EL (cell line): ENCODE measurements at regions not wholly inside any gene's neighbourhood (a gene's known extent, or its start where the extent isn't known, plus 50 kb on each side); places are given as distances from the start of the nearest gene placed in this dataset.

ENCODE experiments used
- DNase-seq: peaks from one replicate; pipeline ENCODE4 v3.0.0-alpha.2; 2016

- no peak for DNase-seq
Measured at GRCh38 chrX:71000139-71000538, 68.0 kb downstream of the SNX12 start.

- peak; percentile 40 for DNase-seq
Measured at GRCh38 chrX:70998411-70999027, 67.6 kb upstream of the SLC7A3 start.

GRCh38 chrX:70995338-70995737 is 64.4 kb upstream of the SLC7A3 start:
- no peak for DNase-seq

GRCh38 chrX:70988425-70988824 is 57.5 kb upstream of the SLC7A3 start:
- no peak for DNase-seq
